Fibroblast of upper back skin (primary cell): ENCODE measurements at regions not wholly inside any gene's neighbourhood (a gene's known extent, or its start where the extent isn't known, plus 50 kb on each side); places are given as distances from the start of the nearest gene placed in this dataset.
"Not testable (repeated sequence)": the region's sequence is repeated elsewhere in the genome, so short reads cannot be mapped to it uniquely, and the experiment has no call there.

ENCODE experiments used
- DNase-seq: peaks from one replicate; pipeline ENCODE4 v3.0.0-alpha.2; 2013

GRCh38 chr14:57060276-57060955 lies 208.3 kb downstream of the EXOC5 start:
- no peak for DNase-seq

- DNase-seq: no peak
These were observed 210.4 kb downstream of the EXOC5 start for GRCh38 chr14:57058319-57058718.

GRCh38 chr14:57057803-57058202 lies 210.9 kb downstream of the EXOC5 start:
- DNase-seq: no peak

- not testable (repeated sequence) for DNase-seq
These were observed 212.2 kb downstream of the EXOC5 start for GRCh38 chr14:57056522-57056921.

- DNase-seq: no peak
These were observed 215.9 kb downstream of the EXOC5 start for GRCh38 chr14:57052705-57053302.

GRCh38 chr14:57051633-57052032 lies 217.1 kb downstream of the EXOC5 start:
- no peak for DNase-seq

GRCh38 chr14:57049848-57050247 lies 218.9 kb downstream of the EXOC5 start:
- DNase-seq: no peak

- no peak for DNase-seq
These were observed 222.5 kb downstream of the EXOC5 start for GRCh38 chr14:57046175-57046574.

GRCh38 chr14:57044101-57044973 lies 224.4 kb downstream of the EXOC5 start:
- DNase-seq: not testable (repeated sequence)

GRCh38 chr14:57038689-57039088 lies 228.4 kb upstream of the OTX2 start:
- DNase-seq: no peak

- no peak for DNase-seq
These were observed 221.2 kb upstream of the OTX2 start for GRCh38 chr14:57031474-57031873.

GRCh38 chr14:57029620-57030253 lies 219.5 kb upstream of the OTX2 start:
- DNase-seq: no peak

GRCh38 chr14:57025456-57025855 lies 215.2 kb upstream of the OTX2 start:
- no peak for DNase-seq

GRCh38 chr14:57022608-57023007 lies 212.3 kb upstream of the OTX2 start:
- DNase-seq: no peak

GRCh38 chr14:57018065-57018464 lies 207.8 kb upstream of the OTX2 start:
- DNase-seq: no peak

GRCh38 chr14:57013987-57014386 lies 203.7 kb upstream of the OTX2 start:
- DNase-seq: no peak

GRCh38 chr14:57009585-57010515 lies 199.6 kb upstream of the OTX2 start:
- DNase-seq: no peak

GRCh38 chr14:57008534-57008933 lies 198.3 kb upstream of the OTX2 start:
- no peak for DNase-seq

GRCh38 chr14:56998728-56999127 lies 188.4 kb upstream of the OTX2 start:
- DNase-seq: no peak

GRCh38 chr14:56996721-56997399 lies 186.6 kb upstream of the OTX2 start:
- DNase-seq: no peak

GRCh38 chr14:56995010-56995409 lies 184.7 kb upstream of the OTX2 start:
- no peak for DNase-seq
